GM12891 (cell line): ENCODE measurements at regions not wholly inside any gene's neighbourhood (a gene's known extent, or its start where the extent isn't known, plus 50 kb on each side); places are given as distances from the start of the nearest gene placed in this dataset.

Experiments used
- PAX5 ChIP-seq: IDR thresholded peaks from 2 replicates; pipeline ENCODE4 v1.6.1; 2011; ENCODE audit warnings: low read length, moderate library complexity, mild to moderate bottlenecking; ENCODE audit not compliant: insufficient read depth, severe bottlenecking
- POLR2A ChIP-seq: IDR thresholded peaks from 2 replicates; pipeline ENCODE4 v1.6.1; 2011; ENCODE audit warnings: low read depth, low read length, control low read depth
- POLR2AphosphoS5 ChIP-seq: IDR thresholded peaks from 2 replicates; pipeline ENCODE4 v1.6.1; 2011; ENCODE audit warnings: low read depth, low read length, control low read depth
- SPI1 ChIP-seq: IDR thresholded peaks from 2 replicates; pipeline ENCODE4 v1.6.1; 2011; ENCODE audit warnings: low read depth, low read length, control low read depth
- TAF1 ChIP-seq: IDR thresholded peaks from 2 replicates; pipeline ENCODE4 v1.6.1; 2011; ENCODE audit warnings: low read depth, low read length, control low read depth

- TF ChIP-seq POLR2A, result no peak
- TF ChIP-seq POLR2AphosphoS5, result no peak
- no peak for TF ChIP-seq SPI1
- no peak for TF ChIP-seq TAF1
- TF ChIP-seq PAX5, result no peak
Measured at GRCh38 chr18:52174220-52174619, 165.8 kb upstream of the DCC start.
